ENCODE measurements at regions not wholly inside any gene's neighbourhood (a gene's known extent, or its start where the extent isn't known, plus 50 kb on each side); places are given as distances from the start of the nearest gene placed in this dataset.

- TF ChIP-seq CTCF (IDR thresholded peaks at IDR 0.05; ENCODE audit: low read depth, low read length) (no peak), POLR2A (IDR thresholded peaks at IDR 0.05; ENCODE audit: extremely low read depth, insufficient read length) (no peak)
Observed at GRCh38 chr2:87401726-87402345, 346.1 kb upstream of the PLGLB2 start.
